ENCODE measurements at regions not wholly inside any gene's neighbourhood (a gene's known extent, or its start where the extent isn't known, plus 50 kb on each side); places are given as distances from the start of the nearest gene placed in this dataset.

DNA sequence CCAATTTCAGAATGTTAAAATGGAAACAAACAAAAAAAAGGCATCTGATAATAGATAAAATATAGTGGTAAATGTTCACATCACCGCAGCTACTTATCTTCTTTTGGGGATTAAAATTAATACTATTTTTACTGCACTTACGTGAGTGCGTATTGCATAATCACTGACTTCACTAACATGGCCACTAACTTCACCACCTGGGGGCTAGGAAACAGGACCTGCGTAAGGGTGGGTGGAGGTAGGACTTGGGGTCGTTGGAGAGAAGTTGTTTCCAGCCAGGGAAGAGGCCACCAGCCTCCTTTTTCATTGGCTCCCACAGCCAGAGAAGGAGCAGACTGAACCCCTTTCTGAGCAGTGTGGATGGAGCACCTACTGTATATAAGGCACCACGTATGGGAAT is 166.4 kb downstream of the SALL1 start:
- TF ChIP-seq, protein P1, sequence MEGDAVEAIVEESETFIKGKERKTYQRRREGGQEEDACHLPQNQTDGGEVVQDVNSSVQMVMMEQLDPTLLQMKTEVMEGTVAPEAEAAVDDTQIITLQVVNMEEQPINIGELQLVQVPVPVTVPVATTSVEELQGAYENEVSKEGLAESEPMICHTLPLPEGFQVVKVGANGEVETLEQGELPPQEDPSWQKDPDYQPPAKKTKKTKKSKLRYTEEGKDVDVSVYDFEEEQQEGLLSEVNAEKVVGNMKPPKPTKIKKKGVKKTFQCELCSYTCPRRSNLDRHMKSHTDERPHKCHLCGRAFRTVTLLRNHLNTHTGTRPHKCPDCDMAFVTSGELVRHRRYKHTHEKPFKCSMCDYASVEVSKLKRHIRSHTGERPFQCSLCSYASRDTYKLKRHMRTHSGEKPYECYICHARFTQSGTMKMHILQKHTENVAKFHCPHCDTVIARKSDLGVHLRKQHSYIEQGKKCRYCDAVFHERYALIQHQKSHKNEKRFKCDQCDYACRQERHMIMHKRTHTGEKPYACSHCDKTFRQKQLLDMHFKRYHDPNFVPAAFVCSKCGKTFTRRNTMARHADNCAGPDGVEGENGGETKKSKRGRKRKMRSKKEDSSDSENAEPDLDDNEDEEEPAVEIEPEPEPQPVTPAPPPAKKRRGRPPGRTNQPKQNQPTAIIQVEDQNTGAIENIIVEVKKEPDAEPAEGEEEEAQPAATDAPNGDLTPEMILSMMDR (IDR thresholded peaks at IDR 0.05), result no peak
- TF ChIP-seq POLR2A (IDR thresholded peaks at IDR 0.05), result no peak

All from adrenal gland (tissue), 5 donors.